Fibroblast of skin of left biceps (primary cell): ENCODE measurements at regions not wholly inside any gene's neighbourhood (a gene's known extent, or its start where the extent isn't known, plus 50 kb on each side); places are given as distances from the start of the nearest gene placed in this dataset.
"Not testable (repeated sequence)": the region's sequence is repeated elsewhere in the genome, so short reads cannot be mapped to it uniquely, and the experiment has no call there.

ENCODE experiments used
- DNase-seq, 2 experiments: peaks; one replicate each; pipeline ENCODE4 v3.0.0-alpha.2; 2013; ENCODE audit warnings: low read depth in 2 of 2

GRCh38 chr2:17255071-17255470 is 263.2 kb downstream of the RAD51AP2 start:
- DNase-seq = no peak

GRCh38 chr2:17254421-17254820 is 263.8 kb downstream of the RAD51AP2 start:
- DNase-seq = no peak

- no peak for DNase-seq
These were observed 266.0 kb downstream of the RAD51AP2 start for GRCh38 chr2:17252258-17252657.

DNA sequence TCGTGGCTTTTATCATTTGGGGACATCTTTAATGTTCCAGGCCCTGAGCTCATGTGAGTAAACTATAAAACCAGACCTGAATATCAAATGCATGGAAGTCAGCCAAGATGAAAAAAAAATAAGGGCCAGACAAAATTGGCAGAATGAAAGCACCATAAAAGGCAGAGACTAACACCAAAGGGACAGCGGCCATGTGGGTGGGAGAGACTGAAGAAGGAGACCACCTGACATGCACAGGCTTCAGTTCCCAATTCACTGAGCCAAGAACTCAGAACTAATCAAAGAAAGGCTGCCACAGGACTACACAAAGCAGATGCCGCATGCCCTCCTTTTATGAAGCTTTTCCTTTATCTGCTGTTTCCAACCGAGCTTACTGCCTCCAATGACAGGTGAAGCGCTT is 267.1 kb downstream of the RAD51AP2 start:
- DNase-seq = no peak

GRCh38 chr2:17249249-17249648 is 269.0 kb downstream of the RAD51AP2 start:
- DNase-seq = no peak

GRCh38 chr2:17245906-17246305 is 272.3 kb downstream of the RAD51AP2 start:
- no peak for DNase-seq

DNA sequence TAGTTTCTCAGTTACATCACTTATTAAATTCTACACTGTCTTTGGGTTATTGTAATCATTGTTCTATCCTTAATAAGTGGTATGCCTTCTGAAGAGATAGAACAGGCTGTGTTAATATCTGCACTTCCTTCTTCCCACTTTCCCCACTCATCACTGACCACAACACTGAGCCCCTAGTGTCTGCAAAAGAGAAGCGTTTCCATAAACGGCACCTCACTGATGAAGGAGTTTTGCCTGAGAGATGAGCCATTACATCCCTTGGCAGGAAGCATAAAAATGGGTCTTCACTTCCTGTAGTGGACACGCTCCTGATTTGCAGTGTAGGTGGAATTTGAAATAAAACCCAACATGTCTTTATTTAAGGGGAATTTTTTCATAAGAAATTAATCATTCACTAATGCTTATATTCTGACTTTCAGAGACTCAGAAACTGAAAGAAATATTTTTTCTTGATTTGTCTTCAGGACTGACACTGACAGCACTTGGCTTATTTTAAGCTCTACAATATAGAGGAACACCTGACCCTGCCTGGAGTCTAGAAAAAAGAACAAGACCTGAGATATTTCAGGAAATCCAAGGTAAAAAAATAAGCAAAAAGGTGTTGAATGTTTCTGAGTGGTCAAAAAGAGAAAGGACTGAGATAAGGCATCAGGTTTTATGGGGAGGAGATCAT is 275.3 kb downstream of the RAD51AP2 start:
- no peak for DNase-seq

DNA sequence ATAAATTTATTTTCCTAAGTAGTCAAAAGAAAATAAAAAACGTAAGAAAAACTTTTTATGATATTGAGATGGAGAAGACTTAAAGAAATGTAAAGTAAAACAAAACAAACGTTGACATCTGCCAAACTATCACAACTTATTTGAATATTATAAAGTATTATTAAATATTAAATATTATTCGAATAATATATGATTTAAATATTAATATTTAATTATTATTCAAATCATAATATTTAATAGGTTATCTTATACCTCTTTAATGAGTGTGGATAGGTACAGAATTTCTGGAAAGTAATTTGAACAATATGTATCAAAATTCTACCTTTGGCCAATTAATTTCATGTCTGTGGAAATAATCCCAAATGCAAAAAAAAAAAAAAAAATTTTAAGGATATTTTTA is 278.7 kb downstream of the RAD51AP2 start:
- DNase-seq = no peak

GRCh38 chr2:17235167-17235566 is 283.1 kb downstream of the RAD51AP2 start:
- no peak for DNase-seq

DNA sequence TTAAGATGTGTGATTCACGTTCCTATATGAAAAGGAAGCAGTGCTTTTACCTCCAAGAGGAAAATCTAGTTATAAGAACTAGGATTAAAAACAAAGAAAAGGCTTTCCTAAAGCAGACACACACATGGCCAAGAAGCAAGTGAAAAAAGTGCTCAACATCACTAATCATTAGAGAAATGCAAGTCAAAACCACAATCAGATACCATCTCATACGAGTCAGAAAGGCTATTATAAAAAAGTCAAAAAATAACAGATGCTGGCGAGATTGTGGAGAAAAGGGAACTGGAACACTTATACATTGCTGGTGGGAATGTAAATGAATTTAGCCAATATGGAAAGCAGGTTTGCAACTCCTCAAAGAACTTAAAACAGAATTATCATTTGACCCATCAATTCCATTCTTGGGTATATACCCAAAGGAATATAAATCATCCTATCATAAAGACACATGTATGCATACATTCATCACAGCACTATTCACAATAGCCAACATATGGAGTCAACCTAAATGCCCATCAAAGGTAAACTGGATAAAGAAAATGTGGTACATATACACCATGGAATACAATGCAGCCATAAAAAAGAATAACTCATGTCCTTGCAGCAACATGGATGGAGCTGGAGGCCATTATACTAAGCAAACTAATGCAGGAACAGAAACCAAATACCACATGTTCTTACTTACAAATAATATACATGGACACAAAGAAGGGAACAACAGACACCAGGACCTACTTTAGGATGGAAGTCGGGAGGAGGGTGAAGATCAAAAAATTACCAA is 285.3 kb downstream of the RAD51AP2 start:
- no peak for DNase-seq

DNA sequence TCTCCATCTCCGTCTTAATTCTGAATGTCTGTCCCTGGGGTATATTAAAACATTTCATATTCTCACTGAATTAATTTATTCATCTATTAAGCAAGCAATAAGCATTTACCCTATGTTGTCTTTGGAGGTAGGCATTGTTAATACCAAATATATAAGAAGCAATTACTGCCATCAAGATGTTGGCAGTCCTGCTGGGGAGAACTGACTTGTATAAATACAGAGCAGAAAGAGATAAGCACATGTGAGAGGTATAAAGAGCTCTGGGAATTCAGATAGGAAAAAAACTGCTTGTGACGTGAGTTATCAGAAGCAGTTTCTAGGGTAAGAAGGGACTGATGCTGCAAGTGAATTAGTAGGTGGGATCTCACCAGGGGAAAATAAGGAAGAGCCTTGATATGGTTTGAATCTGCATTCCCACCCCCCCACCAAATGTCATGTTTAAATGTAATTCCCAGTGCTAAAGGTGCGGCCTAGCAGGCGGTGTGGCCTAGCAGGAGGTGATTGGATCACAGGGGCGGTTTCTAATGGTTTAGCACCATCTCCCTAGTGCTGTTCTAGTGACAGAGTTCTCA is 286.8 kb downstream of the RAD51AP2 start:
- no peak for DNase-seq

DNA sequence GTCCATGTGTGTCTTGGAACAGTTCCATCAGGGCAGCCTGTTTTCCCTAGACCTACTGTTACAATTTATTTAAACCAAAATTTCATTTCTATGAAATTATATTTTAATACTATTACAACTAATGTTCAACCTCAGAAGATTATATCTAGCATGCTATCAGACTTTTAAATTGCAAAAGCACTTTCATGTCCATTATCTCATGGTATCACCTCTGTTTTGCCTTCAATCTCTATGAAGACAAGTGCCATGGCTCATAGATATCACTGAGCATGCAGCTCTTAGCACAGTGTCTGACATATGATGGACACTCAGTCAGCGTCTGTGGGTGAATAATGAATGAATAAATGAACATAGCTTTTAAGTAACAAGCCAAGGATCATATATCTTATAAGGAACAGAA is 288.8 kb downstream of the RAD51AP2 start:
- DNase-seq = no peak

DNA sequence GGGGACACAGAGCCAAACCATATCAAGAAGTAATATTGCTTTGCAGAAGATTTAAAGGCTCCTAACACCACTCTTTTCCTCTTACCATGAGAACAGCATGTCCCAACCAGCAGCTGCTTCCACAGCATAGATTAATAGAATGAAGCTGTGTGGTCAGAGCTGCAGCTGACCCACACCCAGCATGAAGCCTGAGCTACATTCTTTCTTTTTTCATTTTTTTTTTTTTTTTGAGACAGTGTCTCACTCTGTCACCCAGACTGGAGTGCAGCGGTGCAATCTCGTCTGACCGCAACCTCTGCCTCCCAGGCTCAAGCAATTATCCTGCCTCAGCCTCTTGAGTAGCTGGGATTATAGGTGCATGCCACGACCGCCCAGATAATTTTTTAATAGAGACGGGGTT is 289.8 kb downstream of the RAD51AP2 start:
- no peak for DNase-seq

DNA sequence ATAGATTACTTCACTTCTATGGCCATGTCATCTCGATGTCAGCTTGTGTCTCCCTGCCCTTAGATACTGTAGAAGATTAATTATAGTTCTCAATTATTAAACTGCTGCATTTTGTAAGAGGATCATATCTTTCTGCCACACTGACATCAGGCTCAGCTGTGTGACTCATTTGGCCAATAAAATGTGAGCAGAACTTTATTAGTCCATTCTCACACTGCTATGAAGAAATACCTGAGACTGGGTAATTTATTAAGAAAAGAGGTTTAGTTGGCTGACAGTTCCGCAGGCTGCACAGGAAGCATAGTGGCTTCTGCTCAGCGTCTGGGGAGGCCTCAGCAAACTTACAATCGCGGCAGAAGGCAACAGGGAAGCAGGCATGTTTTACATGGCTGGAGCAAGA is 290.4 kb downstream of the RAD51AP2 start:
- DNase-seq = no peak

DNA sequence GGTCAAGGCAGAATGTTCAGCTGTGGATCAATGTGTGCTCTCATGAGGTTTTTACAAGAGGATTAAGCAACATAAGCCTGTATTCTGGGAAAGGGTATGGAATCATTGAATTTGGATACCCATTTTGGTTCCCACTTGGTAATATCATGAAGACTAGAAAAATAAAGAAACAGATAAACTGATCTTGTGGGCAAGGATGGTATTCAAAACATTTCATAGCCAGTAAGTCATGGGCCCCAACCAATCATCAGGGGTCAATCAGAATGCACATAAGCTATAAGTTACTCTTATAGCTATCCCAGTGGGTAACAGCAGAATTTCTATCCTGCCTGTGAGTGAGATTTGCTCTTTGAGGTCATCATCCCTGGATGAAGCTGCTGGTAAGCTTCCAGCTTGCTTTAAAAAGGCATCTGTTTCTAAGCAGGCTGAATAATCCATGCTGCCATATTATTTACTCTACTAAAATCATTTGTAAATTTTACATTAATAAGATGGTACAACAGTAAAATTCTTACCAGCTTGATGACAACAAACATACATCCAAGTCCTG is 291.2 kb downstream of the RAD51AP2 start:
- no peak for DNase-seq

- no peak for DNase-seq
These were observed 295.0 kb downstream of the RAD51AP2 start for GRCh38 chr2:17223211-17223610.

- peak; percentile 53 to 59 for DNase-seq
These were observed 309.7 kb downstream of the RAD51AP2 start for GRCh38 chr2:17208511-17208910.

DNA sequence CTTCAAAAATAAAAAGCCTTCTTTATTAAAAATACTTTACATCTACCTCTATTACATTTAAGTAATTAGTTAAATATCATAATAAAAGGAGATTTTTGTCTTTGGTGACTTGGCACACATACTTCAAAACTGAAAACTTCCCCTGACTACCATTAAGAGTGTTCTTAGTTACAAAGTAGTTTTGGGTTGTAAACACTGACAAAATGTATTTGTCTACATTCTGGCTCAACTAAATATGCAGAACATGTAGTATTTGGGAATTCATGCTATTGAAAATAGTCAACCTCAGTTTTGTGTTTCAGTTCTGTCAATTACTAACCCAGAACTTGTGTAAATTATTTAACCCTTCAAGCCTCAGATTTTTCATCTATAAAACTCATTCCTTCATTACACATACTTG is 311.5 kb downstream of the RAD51AP2 start:
- DNase-seq = no peak

DNA sequence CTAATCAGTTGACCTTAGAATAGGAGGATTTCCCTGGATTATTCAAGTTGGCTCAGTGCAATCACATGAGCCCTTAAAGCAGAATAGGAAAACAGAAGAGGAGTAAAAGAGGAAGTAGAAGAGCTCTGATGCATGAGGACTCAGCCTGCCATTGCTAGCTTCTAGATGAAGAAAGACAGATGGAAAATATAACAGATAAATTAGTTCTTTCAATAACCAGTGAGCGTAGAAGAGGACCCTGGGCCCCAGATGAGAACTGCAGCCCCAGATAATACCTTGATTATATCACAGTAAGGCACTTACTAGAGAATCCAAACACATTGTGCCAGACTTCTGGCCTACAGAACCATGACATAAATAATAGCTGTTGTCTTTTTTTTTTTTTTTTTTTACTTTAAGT is 314.0 kb downstream of the RAD51AP2 start:
- not testable (repeated sequence) for DNase-seq

DNA sequence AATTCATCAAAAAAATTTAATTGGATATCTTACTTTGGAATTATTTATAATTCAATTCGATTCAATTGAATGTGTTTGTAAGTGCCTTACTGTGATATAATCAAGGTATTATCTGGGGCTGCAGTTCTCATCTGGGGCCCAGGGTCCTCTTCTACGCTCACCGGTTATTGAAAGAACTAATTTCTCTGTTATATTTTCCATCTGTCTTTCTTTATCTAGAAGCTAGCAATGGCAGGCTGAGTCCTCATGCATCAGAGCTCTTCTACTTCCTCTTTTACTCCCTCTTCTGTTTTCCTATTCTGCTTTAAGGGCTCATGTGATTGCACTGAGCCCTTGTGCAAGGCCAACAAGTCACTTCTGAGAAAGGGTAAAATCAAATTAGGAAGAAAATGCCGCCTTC is 315.6 kb downstream of the RAD51AP2 start:
- DNase-seq = not testable (repeated sequence)

- no peak for DNase-seq
These were observed 318.5 kb downstream of the RAD51AP2 start for GRCh38 chr2:17199741-17200140.

DNA sequence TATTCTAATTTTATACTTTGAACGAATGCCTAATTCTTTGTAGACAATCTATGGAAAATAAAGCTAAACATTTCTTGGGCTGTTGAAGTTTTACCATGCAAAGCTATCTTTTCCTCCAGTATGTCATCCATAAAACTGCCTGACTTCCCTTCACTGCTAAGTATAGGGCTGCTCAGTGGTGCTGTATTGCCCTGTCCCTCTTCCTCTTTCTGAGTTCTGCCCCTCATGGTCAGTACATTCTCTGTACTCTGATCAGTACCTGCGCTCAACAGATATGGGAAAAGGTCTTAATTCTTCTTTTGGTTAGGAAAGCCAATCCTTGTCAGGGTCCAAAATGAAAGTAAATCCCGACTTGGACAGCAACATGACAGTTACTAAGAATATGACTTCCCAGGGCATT is 321.9 kb downstream of the RAD51AP2 start:
- no peak for DNase-seq

- DNase-seq = no peak
These were observed 323.2 kb downstream of the RAD51AP2 start for GRCh38 chr2:17195016-17195415.
